ENCODE measurements at regions not wholly inside any gene's neighbourhood (a gene's known extent, or its start where the extent isn't known, plus 50 kb on each side); places are given as distances from the start of the nearest gene placed in this dataset.
A peak's percentile ranks its signal among the peaks of the same experiment; 100 is the strongest.

- TF ChIP-seq POU2F2 (IDR thresholded peaks at IDR 0.05; ENCODE audit: borderline replicate concordance, low read depth, low read length) (no peak), ASH2L (IDR thresholded peaks at IDR 0.05; ENCODE audit: borderline replicate concordance, low read depth) (no peak), SMAD5 (IDR thresholded peaks at IDR 0.05; ENCODE audit: low read depth) (no peak), KLF5 (IDR thresholded peaks at IDR 0.05; ENCODE audit: partially characterized antibody) (no peak), RCOR1 (conservative IDR thresholded peaks at IDR 0.05; ENCODE audit: low read depth, low read length) (no peak), NR2F1 (conservative IDR thresholded peaks at IDR 0.05) (no peak), SIN3A (IDR thresholded peaks at IDR 0.05; ENCODE audit: low read depth, low read length) (no peak)
These were observed 114.9 kb upstream of the HIVEP3 start (continued) for GRCh38 chr1:42033629-42034028.

DNA sequence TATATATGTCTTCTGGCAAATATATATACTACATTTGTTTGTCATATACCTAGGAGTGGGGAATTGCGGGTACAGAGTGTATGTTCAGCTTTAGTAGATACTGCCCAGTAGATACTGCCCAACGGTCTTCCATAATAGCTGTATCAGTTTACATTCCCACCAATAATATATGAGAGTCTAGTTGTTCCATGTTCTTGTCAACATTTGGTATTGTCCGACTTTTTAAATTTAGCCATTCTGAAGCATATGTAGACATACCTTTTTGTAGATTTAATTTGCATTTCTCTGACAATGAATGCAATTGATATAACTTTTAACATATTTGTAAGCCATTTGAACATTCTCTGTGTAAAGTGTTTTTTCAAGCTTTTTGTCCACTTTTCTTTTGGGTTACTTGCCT, 99.0 kb upstream of the HIVEP3 start:
- CTCF ChIA-PET = interaction anchor here (1.3 kb wide), 1 partner anchor 443 kb away, joined by 4 read pairs; no protein-coding TSS in a partner anchor
- no peak overlapping the region for H3K4me3 ChIP-seq

More for the DNA sequence above, 99.0 kb upstream of the HIVEP3 start:
- H2AFZ ChIP-seq (ENCODE audit: control insufficient read depth, low read depth, low read length) = no peak overlapping the region
- H3K9ac ChIP-seq (ENCODE audit: control insufficient read depth, insufficient read depth, low read length) = no peak overlapping the region
- DNase-seq (ENCODE audit: low read depth, low spot score) = no peak
- in situ Hi-C loops (cut with MboI) (no loop called here), intact Hi-C loops (cut with micrococcal nuclease; ENCODE audit: unreplicated experiment) (no loop called here)
- SMC1A ChIA-PET (ENCODE audit: uncharacterized antibody, unreplicated experiment) = interaction anchor here (1.1 to 2.5 kb wide), 10 partner anchors 9 to 67 kb away, joined by 3 to 12 read pairs (median 6); no protein-coding TSS in a partner anchor
- BruUV-seq (replicated peaks) = no TSS peak
- TF ChIP-seq HDAC2 (IDR thresholded peaks at IDR 0.05) (no peak), ZNF217 (IDR thresholded peaks at IDR 0.05) (peak; percentile 62; the same call in 1 of the 2 replicates), MEF2A (IDR thresholded peaks at IDR 0.05; ENCODE audit: insufficient read depth, low read depth, low read length) (no peak), WRNIP1 (IDR thresholded peaks at IDR 0.05; ENCODE audit: borderline replicate concordance, low read depth, low read length) (no peak), NFXL1 (IDR thresholded peaks at IDR 0.05; ENCODE audit: borderline replicate concordance) (no peak), ZBTB11 (CRISPR knock-in tag; IDR thresholded peaks at IDR 0.05) (no peak), KLF5 (IDR thresholded peaks at IDR 0.05; ENCODE audit: partially characterized antibody) (peak; percentile 56)
- no peaks in the 10 kb centered on the region for H4K20me1 ChIP-seq (ENCODE audit: control insufficient read depth, insufficient read depth)
- RAD21 ChIA-PET (ENCODE audit: unreplicated experiment) = interaction anchor here (0.9 to 2.3 kb wide), 6 partner anchors 9 to 67 kb away, joined by 3 to 9 read pairs (median 4); no protein-coding TSS in a partner anchor
- ATAC-seq = no peak
- H3K27me3 ChIP-seq (replicated peaks in 1 of 2; ENCODE audit: control insufficient read depth in 2 of 2, insufficient read depth in 2 of 2, low read length in 1 of 2) = no peaks in the 10 kb centered on the region
- peaks cover 11% of the 10 kb centered on the region for H3K4me1 ChIP-seq (ENCODE audit: control insufficient read depth, insufficient read depth, low read length)
- POLR2A ChIA-PET = interaction anchor here (1.1 kb wide), 2 partner anchors 12 to 83 kb away, joined by 3 to 5 read pairs; no protein-coding TSS in a partner anchor
- WGBS (ENCODE audit: insufficient coverage, insufficient replicate concordance, low lambda C conversion rate, missing lambda C conversion rate) = 83% methylated on average over 3 of the region's 3 CpGs
- no peak for FAIRE-seq
- no peak overlapping the region; the same call in 1 of the 2 replicates for H3K27ac ChIP-seq (ENCODE audit: control insufficient read depth, insufficient read depth)
- peaks cover 1% of the 10 kb centered on the region for H3K9me3 ChIP-seq (replicated peaks; ENCODE audit: control insufficient read depth, insufficient read depth, low read length)
- no peaks in the 10 kb centered on the region for H3K36me3 ChIP-seq (ENCODE audit: control insufficient read depth in 2 of 2, insufficient read depth in 2 of 2, low read length in 1 of 2)
- peaks cover 4% of the 10 kb centered on the region for H3K79me2 ChIP-seq (ENCODE audit: control insufficient read depth, insufficient read depth, low read length)
- H3K4me2 ChIP-seq (ENCODE audit: control insufficient read depth, insufficient read depth) = peak overlapping the region; percentile 8; the same call in 1 of the 2 replicates

All from GM12878 (cell line).